Tibial nerve (tissue), 3 donors: ENCODE measurements at regions not wholly inside any gene's neighbourhood (a gene's known extent, or its start where the extent isn't known, plus 50 kb on each side); places are given as distances from the start of the nearest gene placed in this dataset.

Experiments used
- CTCF ChIP-seq, 5 experiments: fragments of 200-600 bp in 3 of 5; fragments of 450-650 bp in 2 of 5; sonication (generic) in 3 of 5; IDR thresholded peaks; one replicate each; pipeline ENCODE4 v1.5.1; 2016 to 2019; ENCODE audit warnings: antibody characterized with exemption in 5 of 5, mild to moderate bottlenecking in 3 of 5, moderate library complexity in 2 of 5
- POLR2A ChIP-seq, 2 donors: fragments of 450-650 bp; IDR thresholded peaks; one replicate each; pipeline ENCODE4 v1.6.1; 2017; ENCODE audit warnings: antibody characterized with exemption in 2 of 2, mild to moderate bottlenecking in 2 of 2, moderate library complexity in 2 of 2

- TF ChIP-seq CTCF (IDR thresholded peaks at IDR 0.05) (no peak), POLR2A (IDR thresholded peaks at IDR 0.05) (no peak)
These were observed 210.2 kb upstream of the LCORL start for GRCh38 chr4:18231726-18232125.
